GM21529 (cell line): ENCODE measurements at regions not wholly inside any gene's neighbourhood (a gene's known extent, or its start where the extent isn't known, plus 50 kb on each side); places are given as distances from the start of the nearest gene placed in this dataset.
"Not testable (repeated sequence)": the region's sequence is repeated elsewhere in the genome, so short reads cannot be mapped to it uniquely, and the experiment has no call there.

Source experiments
- ATAC-seq: cut with Tn5 transposase; IDR thresholded peaks from one replicate; pipeline ENCODE4 v1.9.1; 2021; ENCODE audit not compliant: unreplicated experiment

- no peak for ATAC-seq
Measured at GRCh38 chr16:65621640-65622039, 499.8 kb upstream of the CDH11 start.

- ATAC-seq: no peak
Measured at GRCh38 chr16:65619606-65620005, 497.7 kb upstream of the CDH11 start.

GRCh38 chr16:65618931-65619330 lies 497.1 kb upstream of the CDH11 start:
- no peak for ATAC-seq

GRCh38 chr16:65618333-65618732 lies 496.5 kb upstream of the CDH11 start:
- ATAC-seq: no peak

- ATAC-seq: no peak
Measured at GRCh38 chr16:65617421-65617820, 495.6 kb upstream of the CDH11 start.

- no peak for ATAC-seq
Measured at GRCh38 chr16:65608455-65608854, 486.6 kb upstream of the CDH11 start.

- no peak for ATAC-seq
Measured at GRCh38 chr16:65604771-65605170, 482.9 kb upstream of the CDH11 start.

- ATAC-seq: no peak
Measured at GRCh38 chr16:65601781-65602180, 479.9 kb upstream of the CDH11 start.

GRCh38 chr16:65600629-65601028 lies 478.8 kb upstream of the CDH11 start:
- ATAC-seq: no peak

GRCh38 chr16:65600046-65600445 lies 478.2 kb upstream of the CDH11 start:
- no peak for ATAC-seq

- ATAC-seq: no peak
Measured at GRCh38 chr16:65598621-65599020, 476.8 kb upstream of the CDH11 start.

- ATAC-seq: no peak
Measured at GRCh38 chr16:65583498-65583897, 461.6 kb upstream of the CDH11 start.

GRCh38 chr16:65579050-65579449 lies 457.2 kb upstream of the CDH11 start:
- ATAC-seq: no peak

- no peak for ATAC-seq
Measured at GRCh38 chr16:65576631-65577030, 454.8 kb upstream of the CDH11 start.

GRCh38 chr16:65576139-65576538 lies 454.3 kb upstream of the CDH11 start:
- no peak for ATAC-seq

GRCh38 chr16:65574326-65574966 lies 452.6 kb upstream of the CDH11 start:
- ATAC-seq: no peak

GRCh38 chr16:65572156-65572555 lies 450.3 kb upstream of the CDH11 start:
- ATAC-seq: no peak

GRCh38 chr16:65570261-65570660 lies 448.4 kb upstream of the CDH11 start:
- ATAC-seq: no peak

GRCh38 chr16:65559846-65560245 lies 438.0 kb upstream of the CDH11 start:
- no peak for ATAC-seq

GRCh38 chr16:65549689-65550088 lies 427.8 kb upstream of the CDH11 start:
- not testable (repeated sequence) for ATAC-seq

GRCh38 chr16:65548470-65548869 lies 426.6 kb upstream of the CDH11 start:
- no peak for ATAC-seq

- no peak for ATAC-seq
Measured at GRCh38 chr16:65547772-65548446, 426.0 kb upstream of the CDH11 start.

GRCh38 chr16:65546353-65546791 lies 424.5 kb upstream of the CDH11 start:
- ATAC-seq: no peak
